Stimulated activated naive B cell treated with anti-CD40 and anti-IgM and Interleukin-4, amounts not matched to agents 10 μg/mL and 1 μg/mL and 100 μg/mL, for 72 hours (primary cell): ENCODE measurements at regions not wholly inside any gene's neighbourhood (a gene's known extent, or its start where the extent isn't known, plus 50 kb on each side); places are given as distances from the start of the nearest gene placed in this dataset.
"Not testable (repeated sequence)": the region's sequence is repeated elsewhere in the genome, so short reads cannot be mapped to it uniquely, and the experiment has no call there.

Experiments
- ATAC-seq, 2 donors: fragments of 150-1000 bp; cut with Tn5 transposase; replicated peaks; 2 replicates each; pipeline ENCODE4 v1.10.0; 2021; ENCODE audit warnings: moderate library complexity in 1 of 2
- DNase-seq: peaks from one replicate; pipeline ENCODE4 v3.0.0; 2021
- H3K27ac Mint-ChIP-seq: one replicate; pipeline ENCODE4 v1.8.0; 2022; ENCODE audit warnings: mild to moderate bottlenecking, mixed read lengths
- H3K27me3 Mint-ChIP-seq, 2 donors: one replicate each; pipeline ENCODE4 v1.8.0; 2022; ENCODE audit warnings: mixed read lengths in 2 of 2
- H3K36me3 Mint-ChIP-seq, 2 donors: one replicate each; pipeline ENCODE4 v1.8.0; 2022; ENCODE audit warnings: mixed read lengths in 2 of 2, mild to moderate bottlenecking in 1 of 2
- H3K4me1 Mint-ChIP-seq, 2 donors: one replicate each; pipeline ENCODE4 v1.8.0; 2022; ENCODE audit warnings: mixed read lengths in 2 of 2, mild to moderate bottlenecking in 1 of 2
- H3K4me3 Mint-ChIP-seq, 2 donors: one replicate each; pipeline ENCODE4 v1.8.0; 2022; ENCODE audit warnings: mild to moderate bottlenecking in 2 of 2, mixed read lengths in 2 of 2, moderate library complexity in 1 of 2
- H3K9me3 Mint-ChIP-seq, 2 donors: one replicate each; pipeline ENCODE4 v1.8.0; 2022; ENCODE audit warnings: mixed read lengths in 2 of 2, mild to moderate bottlenecking in 1 of 2

DNA sequence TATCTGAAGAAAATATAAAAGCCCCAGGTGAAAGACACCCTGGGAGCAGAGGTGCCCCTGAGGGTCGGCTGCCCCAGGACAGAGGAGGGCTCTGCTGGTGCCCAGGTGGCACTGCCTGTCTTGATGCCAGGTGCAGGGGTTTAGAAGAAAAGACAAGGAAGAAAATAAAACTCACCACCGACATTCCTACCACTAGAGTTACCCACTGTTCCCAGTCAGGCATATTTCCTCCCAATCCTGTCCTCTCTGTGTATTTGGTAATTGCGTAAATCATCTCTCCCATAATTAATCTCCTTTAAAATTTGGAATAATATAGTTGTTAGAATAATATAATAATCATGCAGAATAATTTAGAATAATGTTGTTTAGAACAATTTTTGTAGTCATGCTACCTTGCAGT, 276.4 kb upstream of the PLGLB2 start:
- H3K36me3 Mint-ChIP-seq, result peaks cover 9 to 20% of the 10 kb centered on the region in 2 donors
- not testable (repeated sequence) for H3K9me3 Mint-ChIP-seq, DNase-seq, H3K27me3 Mint-ChIP-seq, ATAC-seq
- H3K4me3 Mint-ChIP-seq, result peak overlapping the region; percentile 82 to 86
- H3K27ac Mint-ChIP-seq, result peak overlapping the region; percentile 100
- H3K4me1 Mint-ChIP-seq, result peaks cover 23 to 44% of the 10 kb centered on the region in 2 donors

DNA sequence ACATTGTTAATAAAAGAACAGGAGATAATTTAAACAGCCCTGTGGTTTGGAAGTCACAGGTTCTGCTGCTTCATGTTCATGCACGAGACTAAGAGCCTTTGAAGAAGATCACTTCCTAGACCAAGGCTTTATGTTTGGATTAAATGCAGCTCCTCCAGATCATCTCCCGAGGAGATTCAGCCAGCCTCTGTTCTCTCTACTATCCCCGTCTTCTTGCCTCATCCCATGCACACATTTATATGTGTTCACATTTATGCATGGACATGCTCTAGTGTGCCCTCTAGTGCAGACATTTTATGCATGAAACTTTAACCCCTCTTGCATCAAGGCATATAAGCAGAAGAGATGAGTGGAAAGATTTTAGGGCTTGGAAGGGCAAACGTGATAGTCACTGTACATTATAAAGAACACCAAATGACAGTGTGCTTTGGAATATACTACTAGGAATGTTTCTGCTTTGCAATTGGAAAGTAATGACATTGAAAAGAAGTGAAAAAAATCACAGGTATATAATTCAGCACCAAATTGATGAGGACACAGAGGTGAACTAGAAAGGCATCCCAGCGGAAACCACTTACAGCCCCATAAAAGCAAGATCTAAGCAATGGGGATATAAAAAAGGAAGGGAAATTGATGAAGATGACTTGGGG, 271.5 kb upstream of the PLGLB2 start:
- peak overlapping the region; percentile 18 to 32 for H3K4me3 Mint-ChIP-seq

DNA sequence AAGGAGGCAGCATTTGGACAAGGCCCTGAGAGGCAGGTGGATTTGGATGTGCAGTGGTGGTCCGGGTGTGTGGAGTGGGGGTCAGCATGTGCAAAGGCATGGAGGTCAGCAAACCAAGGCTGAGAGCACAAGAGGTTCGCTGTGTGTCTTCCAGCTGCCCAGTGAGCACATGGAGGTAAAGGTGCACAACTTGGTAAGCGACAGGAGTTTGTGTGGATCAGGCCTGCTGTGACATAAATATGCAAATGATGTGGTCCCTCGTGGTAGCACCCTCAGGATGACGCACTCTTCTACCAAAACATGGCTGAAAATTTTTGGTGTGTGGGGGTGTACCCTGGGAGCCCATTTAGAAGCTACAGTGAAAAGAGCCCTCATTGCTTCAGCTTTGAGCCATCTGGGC, 271.0 kb upstream of the PLGLB2 start:
- H3K4me3 Mint-ChIP-seq, result peak overlapping the region in 1 of 2 donors; percentile 18
- not testable (repeated sequence) for H3K9me3 Mint-ChIP-seq, DNase-seq, H3K27me3 Mint-ChIP-seq
- ATAC-seq, result peak; percentile 66 to 72
- peak overlapping the region; percentile 85 for H3K27ac Mint-ChIP-seq
- H3K4me1 Mint-ChIP-seq, result peaks cover 15 to 36% of the 10 kb centered on the region in 2 donors
- H3K36me3 Mint-ChIP-seq, result peaks cover 19% of the 10 kb centered on the region in 2 donors

More for the DNA sequence above, 271.5 kb upstream of the PLGLB2 start:
- Mint-ChIP-seq H3K36me3 (peaks cover 19% of the 10 kb centered on the region in 2 donors), H3K27ac (peak overlapping the region; percentile 85), H3K4me1 (peaks cover 15 to 33% of the 10 kb centered on the region in 2 donors)
- peak; percentile 43 to 51 for ATAC-seq
- H3K27me3 Mint-ChIP-seq, DNase-seq, H3K9me3 Mint-ChIP-seq: not testable (repeated sequence)

DNA sequence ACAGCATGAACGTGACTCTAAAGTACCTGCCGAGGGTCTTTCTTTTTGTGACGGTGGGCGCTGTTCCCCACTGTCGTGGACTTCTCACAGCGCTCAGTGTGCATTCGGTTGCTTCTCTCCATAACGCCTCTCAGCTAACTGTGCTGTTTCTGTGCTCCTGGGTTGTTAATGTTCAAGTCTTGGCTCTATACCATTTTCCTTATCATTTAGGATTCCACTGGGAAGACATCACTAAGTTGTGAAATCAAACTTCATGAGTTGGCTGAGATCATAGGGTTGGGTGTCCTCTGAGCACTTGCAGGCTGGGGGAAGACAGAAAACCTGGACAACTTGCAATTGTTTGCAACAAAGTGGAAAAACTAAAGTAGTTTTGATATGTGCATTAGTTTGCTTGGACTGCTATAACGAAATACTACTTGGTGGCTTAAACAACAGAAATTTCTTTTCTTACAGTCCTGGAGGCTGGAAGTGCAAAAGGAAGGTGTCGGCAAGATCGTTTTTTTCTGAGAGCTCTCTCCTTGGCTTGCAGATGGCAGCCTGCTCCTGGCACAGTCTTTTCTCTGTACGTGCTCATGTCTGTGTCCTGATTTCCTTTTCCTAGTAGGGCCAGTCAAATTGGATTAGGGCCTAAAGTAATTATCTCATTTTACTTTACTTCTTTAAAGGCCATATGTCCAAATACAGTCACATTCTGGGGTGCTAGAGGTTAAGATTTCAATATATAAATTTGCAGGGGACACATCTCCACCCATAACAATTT, 270.0 kb upstream of the PLGLB2 start:
- not testable (repeated sequence) for DNase-seq, H3K9me3 Mint-ChIP-seq, H3K27ac Mint-ChIP-seq, H3K27me3 Mint-ChIP-seq, ATAC-seq, H3K4me3 Mint-ChIP-seq
- peaks cover 24 to 28% of the 10 kb centered on the region in 2 donors for H3K36me3 Mint-ChIP-seq
- H3K4me1 Mint-ChIP-seq, result peaks cover 19 to 43% of the 10 kb centered on the region in 2 donors

DNA sequence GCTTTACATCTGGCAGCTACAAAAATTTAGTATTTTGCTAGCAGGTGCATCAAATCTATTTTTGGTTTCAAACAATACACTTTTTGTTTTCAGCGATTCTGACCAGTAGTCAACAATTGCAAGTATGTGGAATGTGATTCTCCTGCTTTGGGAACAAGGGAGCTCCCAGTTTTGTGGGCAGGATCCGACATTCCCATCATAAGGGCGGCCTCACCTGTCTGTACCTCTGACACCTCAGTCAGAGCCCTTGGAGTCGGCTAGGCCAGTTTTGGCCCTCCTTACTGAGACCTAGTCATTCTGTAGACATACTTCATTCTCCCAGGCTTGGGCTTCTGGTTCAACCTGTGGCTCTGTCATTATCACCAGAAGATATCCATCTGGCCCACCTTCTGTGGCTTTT, 269.0 kb upstream of the PLGLB2 start:
- not testable (repeated sequence) for H3K9me3 Mint-ChIP-seq, H3K4me3 Mint-ChIP-seq, DNase-seq, ATAC-seq, H3K27ac Mint-ChIP-seq, H3K27me3 Mint-ChIP-seq
- H3K4me1 Mint-ChIP-seq, result peaks cover 23 to 48% of the 10 kb centered on the region in 2 donors
- H3K36me3 Mint-ChIP-seq, result peaks cover 28 to 31% of the 10 kb centered on the region in 2 donors

GRCh38 chr2:87483093-87483680, 264.7 kb upstream of the PLGLB2 start:
- Mint-ChIP-seq H3K27ac (peak overlapping the region; percentile 68), H3K4me3 (peak overlapping the region in 1 of 2 donors; percentile 44), H3K36me3 (peaks cover 18 to 20% of the 10 kb centered on the region in 2 donors), H3K4me1 (peaks cover 15 to 22% of the 10 kb centered on the region in 2 donors)
- not testable (repeated sequence) for H3K27me3 Mint-ChIP-seq, H3K9me3 Mint-ChIP-seq, DNase-seq
- ATAC-seq, result peak in 1 of 2 donors; percentile 21

GRCh38 chr2:87484363-87484762, 263.5 kb upstream of the PLGLB2 start:
- ATAC-seq, H3K27ac Mint-ChIP-seq, H3K4me3 Mint-ChIP-seq, H3K27me3 Mint-ChIP-seq, H3K9me3 Mint-ChIP-seq, DNase-seq: not testable (repeated sequence)
- peaks cover 18 to 29% of the 10 kb centered on the region in 2 donors for H3K4me1 Mint-ChIP-seq
- H3K36me3 Mint-ChIP-seq, result peaks cover 22 to 23% of the 10 kb centered on the region in 2 donors

GRCh38 chr2:87485455-87485854, 262.4 kb upstream of the PLGLB2 start:
- ATAC-seq, DNase-seq, H3K4me3 Mint-ChIP-seq, H3K27me3 Mint-ChIP-seq, H3K9me3 Mint-ChIP-seq, H3K27ac Mint-ChIP-seq: not testable (repeated sequence)
- Mint-ChIP-seq H3K4me1 (peaks cover 14 to 24% of the 10 kb centered on the region in 2 donors), H3K36me3 (peaks cover 16 to 18% of the 10 kb centered on the region in 2 donors)

GRCh38 chr2:87485884-87486283, 262.0 kb upstream of the PLGLB2 start:
- H3K4me1 Mint-ChIP-seq, result peaks cover 14 to 23% of the 10 kb centered on the region in 2 donors
- not testable (repeated sequence) for H3K4me3 Mint-ChIP-seq, H3K9me3 Mint-ChIP-seq, DNase-seq, H3K27me3 Mint-ChIP-seq
- peaks cover 13 to 17% of the 10 kb centered on the region in 2 donors for H3K36me3 Mint-ChIP-seq
- ATAC-seq, result peak; percentile 89 to 91
- H3K27ac Mint-ChIP-seq, result peak overlapping the region; percentile 81

DNA sequence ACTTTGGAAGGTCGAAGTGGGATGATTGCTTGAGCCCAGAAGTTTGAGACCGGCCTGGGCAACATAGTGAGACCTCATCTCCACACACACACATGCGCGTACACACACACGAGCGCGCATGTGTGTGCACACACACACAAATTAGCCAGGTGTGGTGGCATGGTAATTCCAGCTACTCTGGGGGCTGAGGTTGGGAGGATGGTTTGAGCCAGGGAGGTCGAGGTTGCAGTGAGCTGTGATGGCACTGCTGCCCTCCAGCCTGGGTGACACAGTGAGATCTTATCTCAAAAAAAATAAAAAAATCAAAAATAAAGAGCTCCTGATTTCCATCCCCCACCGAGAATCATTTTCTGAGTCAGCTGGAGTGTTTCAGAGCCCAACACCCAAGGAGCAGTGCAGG, 261.5 kb upstream of the PLGLB2 start:
- peak overlapping the region; percentile 81 for H3K27ac Mint-ChIP-seq
- not testable (repeated sequence) for H3K27me3 Mint-ChIP-seq, DNase-seq, H3K9me3 Mint-ChIP-seq
- H3K36me3 Mint-ChIP-seq, result peaks cover 12 to 18% of the 10 kb centered on the region in 2 donors
- peak overlapping the region in 1 of 2 donors; percentile 53 for H3K4me3 Mint-ChIP-seq
- peak; percentile 35 to 36 for ATAC-seq
- peaks cover 15 to 25% of the 10 kb centered on the region in 2 donors for H3K4me1 Mint-ChIP-seq

GRCh38 chr2:87488021-87488420, 259.9 kb upstream of the PLGLB2 start:
- not testable (repeated sequence) for H3K9me3 Mint-ChIP-seq, H3K4me3 Mint-ChIP-seq, H3K27ac Mint-ChIP-seq, H3K27me3 Mint-ChIP-seq, ATAC-seq, DNase-seq
- H3K36me3 Mint-ChIP-seq, result peaks cover 11 to 12% of the 10 kb centered on the region in 2 donors
- H3K4me1 Mint-ChIP-seq, result peaks cover 13 to 17% of the 10 kb centered on the region in 2 donors

- H3K27me3 Mint-ChIP-seq, H3K9me3 Mint-ChIP-seq, H3K36me3 Mint-ChIP-seq, ATAC-seq, DNase-seq: not testable (repeated sequence)
- H3K4me3 Mint-ChIP-seq, result peak overlapping the region in 1 of 2 donors; percentile 41
- peak overlapping the region; percentile 80 for H3K27ac Mint-ChIP-seq
- H3K4me1 Mint-ChIP-seq, result peaks cover 9 to 12% of the 10 kb centered on the region in 2 donors
Measured at GRCh38 chr2:87488991-87489390, 258.9 kb upstream of the PLGLB2 start.

- H3K27me3 Mint-ChIP-seq, DNase-seq, H3K9me3 Mint-ChIP-seq, H3K36me3 Mint-ChIP-seq, ATAC-seq, H3K4me3 Mint-ChIP-seq: not testable (repeated sequence)
- peaks cover 7 to 11% of the 10 kb centered on the region in 2 donors for H3K4me1 Mint-ChIP-seq
- peak overlapping the region; percentile 37 for H3K27ac Mint-ChIP-seq
Measured at GRCh38 chr2:87494846-87495245, 253.0 kb upstream of the PLGLB2 start.

GRCh38 chr2:87495455-87495854, 252.4 kb upstream of the PLGLB2 start:
- H3K27ac Mint-ChIP-seq, H3K9me3 Mint-ChIP-seq, H3K27me3 Mint-ChIP-seq, DNase-seq, H3K4me3 Mint-ChIP-seq, ATAC-seq: not testable (repeated sequence)
- H3K36me3 Mint-ChIP-seq, result peaks cover 7 to 11% of the 10 kb centered on the region in 2 donors
- peaks cover 8 to 15% of the 10 kb centered on the region in 2 donors for H3K4me1 Mint-ChIP-seq
